HEK293 (cell line): ENCODE measurements at regions not wholly inside any gene's neighbourhood (a gene's known extent, or its start where the extent isn't known, plus 50 kb on each side); places are given as distances from the start of the nearest gene placed in this dataset.

Source experiments
- CTCF ChIA-PET: fragments of 350-600 bp; formaldehyde crosslinking; extraction: SDS; loops from one replicate; lab custom pipeline; 2021; ENCODE audit warnings: antibody characterized with exemption; lab: Yijun Ruan, JAX
- POLR2A ChIA-PET: fragments of 300-600 bp; formaldehyde crosslinking; extraction: SDS; loops from one replicate; lab custom pipeline; 2020; ENCODE audit warnings: antibody characterized with exemption, inconsistent platforms; lab: Yijun Ruan, JAX
- H3K27ac ChIP-seq: fragments of 200-500 bp; sonication (Bioruptor generic); 2 replicates; pipeline ENCODE4 v1.5.1; 2014; ENCODE audit warnings: low read depth, low read length, control low read depth, inconsistent platforms; ENCODE audit errors: extremely low read depth
- H3K36me3 ChIP-seq, 2 experiments: fragments of 200-500 bp in 1 of 2; sonication (Bioruptor generic) in 1 of 2; 1 replicate in 1 of 2; 2 replicates in 1 of 2; pipeline ENCODE4 v1.5.1; 2014 to 2017; ENCODE audit warnings: inconsistent platforms in 2 of 2, low read length in 2 of 2; ENCODE audit not compliant: control insufficient read depth in 2 of 2, insufficient read depth in 1 of 2
- H3K4me1 ChIP-seq: fragments of 200-500 bp; sonication (Bioruptor generic); 2 replicates; pipeline ENCODE4 v1.5.1; 2014; ENCODE audit warnings: mild to moderate bottlenecking, low read length, inconsistent platforms; ENCODE audit not compliant: control insufficient read depth, insufficient read depth
- H3K4me3 ChIP-seq: 2 replicates; pipeline ENCODE4 v1.5.1; 2011; ENCODE audit warnings: low read depth, mild to moderate bottlenecking, control low read depth, low read length, moderate library complexity
- H3K9me3 ChIP-seq: fragments of 200-500 bp; sonication (Bioruptor generic); 2 replicates; pipeline ENCODE4 v1.5.1; 2014; ENCODE audit warnings: low read depth, low read length, inconsistent platforms; ENCODE audit not compliant: control insufficient read depth, insufficient read depth
- GLI2 ChIP-seq: fragments of 450-650 bp; formaldehyde crosslinking; IDR thresholded peaks from 2 replicates; pipeline ENCODE4; 2017; ENCODE audit warnings: missing biosample characterization, missing genetic modification characterization, low read depth, borderline replicate concordance
- KLF1 ChIP-seq: fragments of 450-650 bp; formaldehyde crosslinking; IDR thresholded peaks from 2 replicates; pipeline ENCODE4 v1.5.1; 2016; ENCODE audit warnings: missing biosample characterization, missing genetic modification characterization
- KLF9 ChIP-seq: fragments of 450-650 bp; formaldehyde crosslinking; IDR thresholded peaks from 2 replicates; pipeline ENCODE4 v1.5.1; 2016; ENCODE audit warnings: missing biosample characterization, missing genetic modification characterization, low read depth
- OSR2 ChIP-seq: fragments of 450-650 bp; formaldehyde crosslinking; IDR thresholded peaks from 2 replicates; pipeline ENCODE4 v1.5.1; 2016; ENCODE audit warnings: missing biosample characterization, missing genetic modification characterization
- SETDB1 ChIP-seq: IDR thresholded peaks from one replicate; pipeline ENCODE4 v1.6.1; 2017; ENCODE audit warnings: mild to moderate bottlenecking, low read length, moderate library complexity, mixed read lengths; ENCODE audit not compliant: insufficient read length
- SP3 ChIP-seq: fragments of 450-650 bp; formaldehyde crosslinking; IDR thresholded peaks from 2 replicates; pipeline ENCODE4 v1.5.1; 2016; ENCODE audit warnings: missing biosample characterization, missing genetic modification characterization
- TCF7L2 ChIP-seq: IDR thresholded peaks from 2 replicates; pipeline ENCODE4 v1.6.1; 2011; ENCODE audit warnings: low read depth, mild to moderate bottlenecking, inconsistent platforms, low read length, moderate library complexity, borderline replicate concordance
- TRIM28 ChIP-seq: IDR thresholded peaks from 2 replicates; pipeline ENCODE4 v1.6.1; 2011; ENCODE audit warnings: low read length, control low read depth, borderline replicate concordance
- ZBTB7A ChIP-seq: fragments of 450-650 bp; formaldehyde crosslinking; IDR thresholded peaks from 2 replicates; pipeline ENCODE4 v1.5.1; 2016; ENCODE audit warnings: low read depth, missing biosample characterization, missing genetic modification characterization
- ZFP37 ChIP-seq: fragments of 450-650 bp; formaldehyde crosslinking; IDR thresholded peaks from 2 replicates; pipeline ENCODE4 v1.5.1; 2016; ENCODE audit warnings: missing biosample characterization, missing genetic modification characterization
- ZNF132 ChIP-seq: fragments of 450-650 bp; formaldehyde crosslinking; IDR thresholded peaks from 2 replicates; pipeline ENCODE4 v1.5.1; 2017; ENCODE audit warnings: missing biosample characterization, missing genetic modification characterization, borderline replicate concordance
- ZNF133 ChIP-seq: fragments of 450-650 bp; formaldehyde crosslinking; IDR thresholded peaks from 2 replicates; pipeline ENCODE4 v1.5.1; 2016; ENCODE audit warnings: missing biosample characterization, missing genetic modification characterization
- ZNF157 ChIP-seq: fragments of 450-650 bp; formaldehyde crosslinking; IDR thresholded peaks from 2 replicates; pipeline ENCODE4 v1.5.1; 2016; ENCODE audit warnings: missing biosample characterization, missing genetic modification characterization
- ZNF169 ChIP-seq: fragments of 450-650 bp; formaldehyde crosslinking; IDR thresholded peaks from 2 replicates; pipeline ENCODE4 v1.5.1; 2016; ENCODE audit warnings: missing biosample characterization, missing genetic modification characterization
- ZNF175 ChIP-seq: fragments of 450-650 bp; formaldehyde crosslinking; IDR thresholded peaks from 2 replicates; pipeline ENCODE4 v1.5.1; 2016; ENCODE audit warnings: missing biosample characterization, missing genetic modification characterization
- ZNF2 ChIP-seq: fragments of 450-650 bp; formaldehyde crosslinking; IDR thresholded peaks from 2 replicates; pipeline ENCODE4 v1.5.1; 2016; ENCODE audit warnings: missing biosample characterization, missing genetic modification characterization
- ZNF211 ChIP-seq: fragments of 450-650 bp; formaldehyde crosslinking; IDR thresholded peaks from 2 replicates; pipeline ENCODE4 v1.5.1; 2016; ENCODE audit warnings: low read depth, missing biosample characterization, missing genetic modification characterization
- ZNF302 ChIP-seq: fragments of 450-650 bp; formaldehyde crosslinking; IDR thresholded peaks from 2 replicates; pipeline ENCODE4 v1.5.1; 2016; ENCODE audit warnings: missing biosample characterization, missing genetic modification characterization, low read depth
- ZNF335 ChIP-seq: fragments of 450-650 bp; formaldehyde crosslinking; conservative IDR thresholded peaks from 2 replicates; pipeline ENCODE4 v1.5.1; 2016; ENCODE audit warnings: missing biosample characterization, missing genetic modification characterization
- ZNF416 ChIP-seq: fragments of 450-650 bp; formaldehyde crosslinking; IDR thresholded peaks from 2 replicates; pipeline ENCODE4 v1.5.1; 2016; ENCODE audit warnings: missing biosample characterization, missing genetic modification characterization
- ZNF48 ChIP-seq: fragments of 450-650 bp; formaldehyde crosslinking; IDR thresholded peaks from 2 replicates; pipeline ENCODE4 v1.5.1; 2016; ENCODE audit warnings: missing biosample characterization, missing genetic modification characterization
- ZNF560 ChIP-seq: fragments of 450-650 bp; formaldehyde crosslinking; IDR thresholded peaks from 2 replicates; pipeline ENCODE4 v1.5.1; 2017; ENCODE audit warnings: missing biosample characterization, missing genetic modification characterization, borderline replicate concordance
- ZNF571 ChIP-seq: fragments of 450-650 bp; formaldehyde crosslinking; IDR thresholded peaks from 2 replicates; pipeline ENCODE4 v1.5.0; 2017; ENCODE audit warnings: missing biosample characterization, missing genetic modification characterization
- ZNF621 ChIP-seq: fragments of 450-650 bp; formaldehyde crosslinking; IDR thresholded peaks from 2 replicates; pipeline ENCODE4 v1.5.1; 2017; ENCODE audit warnings: missing biosample characterization, missing genetic modification characterization
- ZNF785 ChIP-seq: fragments of 450-650 bp; formaldehyde crosslinking; IDR thresholded peaks from 2 replicates; pipeline ENCODE4 v1.5.1; 2016; ENCODE audit warnings: missing biosample characterization, missing genetic modification characterization
- ZXDB ChIP-seq: fragments of 450-650 bp; formaldehyde crosslinking; IDR thresholded peaks from 2 replicates; pipeline ENCODE4 v1.5.1; 2016; ENCODE audit warnings: missing biosample characterization, missing genetic modification characterization
- TF ChIP-seq, protein P1 (sequence below): fragments of 450-650 bp; formaldehyde crosslinking; IDR thresholded peaks from 2 replicates; pipeline ENCODE4 v1.5.1; 2016; ENCODE audit warnings: missing biosample characterization, missing genetic modification characterization
- TF ChIP-seq, protein P2 (sequence below): fragments of 450-650 bp; formaldehyde crosslinking; IDR thresholded peaks from 2 replicates; pipeline ENCODE4 v1.5.1; 2017; ENCODE audit warnings: missing biosample characterization, missing genetic modification characterization
- TF ChIP-seq, protein P3 (sequence below): fragments of 450-650 bp; formaldehyde crosslinking; IDR thresholded peaks from 2 replicates; pipeline ENCODE4 v1.5.0; 2017; ENCODE audit warnings: missing biosample characterization, missing genetic modification characterization, borderline replicate concordance
- TF ChIP-seq, protein P4 (sequence below): fragments of 450-650 bp; formaldehyde crosslinking; IDR thresholded peaks from 2 replicates; pipeline ENCODE4 v1.5.1; 2016; ENCODE audit warnings: missing biosample characterization, missing genetic modification characterization
- TF ChIP-seq, protein P5 (sequence below): fragments of 450-650 bp; formaldehyde crosslinking; IDR thresholded peaks from 2 replicates; pipeline ENCODE4 v1.5.1; 2016; ENCODE audit warnings: missing biosample characterization, missing genetic modification characterization

DNA sequence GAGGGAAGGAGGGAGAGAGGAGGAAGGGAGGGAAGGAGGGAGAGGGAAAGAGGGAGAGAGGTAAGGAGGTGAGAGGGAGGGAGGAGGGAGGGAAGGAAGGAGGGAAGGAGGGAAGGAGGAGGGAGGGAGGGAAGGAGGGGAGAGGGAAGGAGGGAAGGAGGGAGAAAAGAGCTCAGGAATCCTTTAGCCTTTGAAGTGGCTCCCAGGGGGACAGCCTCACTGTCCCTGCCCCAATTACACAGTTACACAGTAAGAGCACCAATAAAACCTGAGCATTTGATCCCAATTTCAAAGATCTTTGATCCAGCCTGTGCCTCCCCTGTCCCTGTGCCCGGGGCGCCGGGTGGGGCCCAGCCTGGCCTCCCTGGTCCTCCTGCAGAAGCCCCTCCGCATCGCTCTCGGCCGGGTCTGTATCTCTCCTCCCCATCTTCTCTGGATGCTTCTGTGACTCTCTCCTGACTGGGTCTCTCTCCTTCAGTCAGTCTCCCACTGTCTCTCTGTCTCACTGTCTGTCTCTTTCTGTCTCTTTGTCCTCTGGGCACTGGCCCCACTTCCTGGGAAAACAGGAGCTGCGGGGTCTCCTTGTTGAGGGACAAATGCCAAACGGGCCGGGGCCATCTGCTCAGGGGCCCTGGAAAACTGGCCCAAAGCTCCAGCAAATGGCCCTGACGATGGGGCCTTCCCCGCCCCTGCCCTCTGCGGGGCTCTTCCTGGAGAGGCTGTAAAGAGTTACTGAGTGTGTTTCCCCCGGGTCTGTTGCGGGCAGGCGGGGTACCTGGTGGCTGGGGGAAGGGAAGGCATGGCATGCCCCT lies 54.2 kb upstream of the EGFL7 start:
- POLR2A ChIA-PET = interaction anchor here (0.7 kb wide), 1 partner anchor 37 kb away, joined by 3 read pairs; no protein-coding TSS in a partner anchor
- no peaks in the 10 kb centered on the region for H3K4me1 ChIP-seq
- CTCF ChIA-PET = interaction anchor here (0.5 kb wide), 1 partner anchor 125 kb away, joined by 3 read pairs; no protein-coding TSS in a partner anchor
- H3K27ac ChIP-seq = no peak overlapping the region
- no peaks in the 10 kb centered on the region for H3K36me3 ChIP-seq
- H3K4me3 ChIP-seq = no peak overlapping the region
- H3K9me3 ChIP-seq = no peaks in the 10 kb centered on the region
- TF ChIP-seq ZNF175 (tag by site-specific recombination) (no peak), ZBTB7A (tag by site-specific recombination) (no peak), ZNF621 (tag by site-specific recombination) (no peak), KLF1 (tag by site-specific recombination) (peak; percentile 12; the same call in 1 of the 2 replicates), SETDB1 (no peak), ZNF335 (tag by site-specific recombination) (no peak), ZNF157 (no peak), KLF9 (tag by site-specific recombination) (no peak), ZNF785 (tag by site-specific recombination) (no peak), ZNF48 (no peak), SP3 (tag by site-specific recombination) (peak; percentile 43), ZNF416 (tag by site-specific recombination) (no peak), ZFP37 (tag by site-specific recombination) (no peak), ZNF2 (tag by site-specific recombination) (no peak), TRIM28 (no peak), TCF7L2 (peak; percentile 60; the same call in 1 of the 2 replicates), ZNF571 (tag by site-specific recombination) (no peak), ZNF169 (tag by site-specific recombination) (no peak), ZNF302 (tag by site-specific recombination) (no peak), OSR2 (no peak), ZNF132 (no peak), GLI2 (no peak), ZNF560 (tag by site-specific recombination) (no peak), ZNF211 (tag by site-specific recombination) (no peak), ZXDB (tag by site-specific recombination) (no peak), ZNF133 (tag by site-specific recombination) (no peak)
- TF ChIP-seq, protein P1, sequence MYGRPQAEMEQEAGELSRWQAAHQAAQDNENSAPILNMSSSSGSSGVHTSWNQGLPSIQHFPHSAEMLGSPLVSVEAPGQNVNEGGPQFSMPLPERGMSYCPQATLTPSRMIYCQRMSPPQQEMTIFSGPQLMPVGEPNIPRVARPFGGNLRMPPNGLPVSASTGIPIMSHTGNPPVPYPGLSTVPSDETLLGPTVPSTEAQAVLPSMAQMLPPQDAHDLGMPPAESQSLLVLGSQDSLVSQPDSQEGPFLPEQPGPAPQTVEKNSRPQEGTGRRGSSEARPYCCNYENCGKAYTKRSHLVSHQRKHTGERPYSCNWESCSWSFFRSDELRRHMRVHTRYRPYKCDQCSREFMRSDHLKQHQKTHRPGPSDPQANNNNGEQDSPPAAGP (tag by site-specific recombination) = peak; percentile 83
- TF ChIP-seq, protein P2, sequence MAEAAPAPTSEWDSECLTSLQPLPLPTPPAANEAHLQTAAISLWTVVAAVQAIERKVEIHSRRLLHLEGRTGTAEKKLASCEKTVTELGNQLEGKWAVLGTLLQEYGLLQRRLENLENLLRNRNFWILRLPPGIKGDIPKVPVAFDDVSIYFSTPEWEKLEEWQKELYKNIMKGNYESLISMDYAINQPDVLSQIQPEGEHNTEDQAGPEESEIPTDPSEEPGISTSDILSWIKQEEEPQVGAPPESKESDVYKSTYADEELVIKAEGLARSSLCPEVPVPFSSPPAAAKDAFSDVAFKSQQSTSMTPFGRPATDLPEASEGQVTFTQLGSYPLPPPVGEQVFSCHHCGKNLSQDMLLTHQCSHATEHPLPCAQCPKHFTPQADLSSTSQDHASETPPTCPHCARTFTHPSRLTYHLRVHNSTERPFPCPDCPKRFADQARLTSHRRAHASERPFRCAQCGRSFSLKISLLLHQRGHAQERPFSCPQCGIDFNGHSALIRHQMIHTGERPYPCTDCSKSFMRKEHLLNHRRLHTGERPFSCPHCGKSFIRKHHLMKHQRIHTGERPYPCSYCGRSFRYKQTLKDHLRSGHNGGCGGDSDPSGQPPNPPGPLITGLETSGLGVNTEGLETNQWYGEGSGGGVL (tag by site-specific recombination) = peak; percentile 64
- TF ChIP-seq, protein P3, sequence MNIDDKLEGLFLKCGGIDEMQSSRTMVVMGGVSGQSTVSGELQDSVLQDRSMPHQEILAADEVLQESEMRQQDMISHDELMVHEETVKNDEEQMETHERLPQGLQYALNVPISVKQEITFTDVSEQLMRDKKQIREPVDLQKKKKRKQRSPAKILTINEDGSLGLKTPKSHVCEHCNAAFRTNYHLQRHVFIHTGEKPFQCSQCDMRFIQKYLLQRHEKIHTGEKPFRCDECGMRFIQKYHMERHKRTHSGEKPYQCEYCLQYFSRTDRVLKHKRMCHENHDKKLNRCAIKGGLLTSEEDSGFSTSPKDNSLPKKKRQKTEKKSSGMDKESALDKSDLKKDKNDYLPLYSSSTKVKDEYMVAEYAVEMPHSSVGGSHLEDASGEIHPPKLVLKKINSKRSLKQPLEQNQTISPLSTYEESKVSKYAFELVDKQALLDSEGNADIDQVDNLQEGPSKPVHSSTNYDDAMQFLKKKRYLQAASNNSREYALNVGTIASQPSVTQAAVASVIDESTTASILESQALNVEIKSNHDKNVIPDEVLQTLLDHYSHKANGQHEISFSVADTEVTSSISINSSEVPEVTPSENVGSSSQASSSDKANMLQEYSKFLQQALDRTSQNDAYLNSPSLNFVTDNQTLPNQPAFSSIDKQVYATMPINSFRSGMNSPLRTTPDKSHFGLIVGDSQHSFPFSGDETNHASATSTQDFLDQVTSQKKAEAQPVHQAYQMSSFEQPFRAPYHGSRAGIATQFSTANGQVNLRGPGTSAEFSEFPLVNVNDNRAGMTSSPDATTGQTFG (tag by site-specific recombination) = no peak
- TF ChIP-seq, protein P4, sequence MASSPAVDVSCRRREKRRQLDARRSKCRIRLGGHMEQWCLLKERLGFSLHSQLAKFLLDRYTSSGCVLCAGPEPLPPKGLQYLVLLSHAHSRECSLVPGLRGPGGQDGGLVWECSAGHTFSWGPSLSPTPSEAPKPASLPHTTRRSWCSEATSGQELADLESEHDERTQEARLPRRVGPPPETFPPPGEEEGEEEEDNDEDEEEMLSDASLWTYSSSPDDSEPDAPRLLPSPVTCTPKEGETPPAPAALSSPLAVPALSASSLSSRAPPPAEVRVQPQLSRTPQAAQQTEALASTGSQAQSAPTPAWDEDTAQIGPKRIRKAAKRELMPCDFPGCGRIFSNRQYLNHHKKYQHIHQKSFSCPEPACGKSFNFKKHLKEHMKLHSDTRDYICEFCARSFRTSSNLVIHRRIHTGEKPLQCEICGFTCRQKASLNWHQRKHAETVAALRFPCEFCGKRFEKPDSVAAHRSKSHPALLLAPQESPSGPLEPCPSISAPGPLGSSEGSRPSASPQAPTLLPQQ (tag by site-specific recombination) = 0 out of 2 replicates have a peak, but pooled peaks have one; percentile 18
- TF ChIP-seq, protein P5, sequence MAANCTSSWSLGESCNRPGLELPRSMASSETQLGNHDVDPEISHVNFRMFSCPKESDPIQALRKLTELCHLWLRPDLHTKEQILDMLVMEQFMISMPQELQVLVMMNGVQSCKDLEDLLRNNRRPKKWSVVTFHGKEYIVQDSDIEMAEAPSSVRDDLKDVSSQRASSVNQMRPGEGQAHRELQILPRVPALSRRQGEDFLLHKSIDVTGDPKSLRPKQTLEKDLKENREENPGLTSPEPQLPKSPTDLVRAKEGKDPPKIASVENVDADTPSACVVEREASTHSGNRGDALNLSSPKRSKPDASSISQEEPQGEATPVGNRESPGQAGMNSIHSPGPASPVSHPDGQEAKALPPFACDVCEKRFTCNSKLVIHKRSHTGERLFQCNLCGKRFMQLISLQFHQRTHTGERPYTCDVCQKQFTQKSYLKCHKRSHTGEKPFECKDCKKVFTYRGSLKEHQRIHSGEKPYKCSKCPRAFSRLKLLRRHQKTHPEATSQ = no peak
